ENCODE measurements at regions not wholly inside any gene's neighbourhood (a gene's known extent, or its start where the extent isn't known, plus 50 kb on each side); places are given as distances from the start of the nearest gene placed in this dataset.
"Not testable (repeated sequence)": the region's sequence is repeated elsewhere in the genome, so short reads cannot be mapped to it uniquely, and the experiment has no call there.

GRCh38 chr16:61105544-61105943 is 930.7 kb downstream of the CDH8 start:
- Histone ChIP-seq H3F3A (replicated peaks; ENCODE audit: insufficient read depth) (no peaks in the 10 kb centered on the region), H3K4me1 (ENCODE audit: control insufficient read depth in 1 of 2, insufficient read depth in 2 of 2, low read depth in 1 of 2, low read length in 1 of 2) (no peaks in the 10 kb centered on the region), H3K9ac (no peak overlapping the region), H3K4me3 (ENCODE audit: low read depth in 2 of 2, low read length in 1 of 2) (no peak overlapping the region), H3K36me3 (replicated peaks in 1 of 2; ENCODE audit: control insufficient read depth in 1 of 2, insufficient read depth in 2 of 2, low read length in 1 of 2) (no peaks in the 10 kb centered on the region), H3K27me3 (ENCODE audit: insufficient read depth) (no peaks in the 10 kb centered on the region), H3K9me3 (no peaks in the 10 kb centered on the region; the same call in 1 of the 2 replicates), H2AFZ (ENCODE audit: low read depth) (no peak overlapping the region), H3K79me2 (ENCODE audit: insufficient read depth) (no peaks in the 10 kb centered on the region), H3K4me2 (no peak overlapping the region), H3K9me2 (no peaks in the 10 kb centered on the region), H4K20me1 (ENCODE audit: insufficient read depth) (no peaks in the 10 kb centered on the region), H3K27ac (ENCODE audit: low read depth in 2 of 2, low read length in 1 of 2) (no peak overlapping the region)
- TF ChIP-seq ELF1 (IDR thresholded peaks at IDR 0.05) (no peak), REST (IDR thresholded peaks at IDR 0.05; ENCODE audit: low read depth, low read length) (no peak), CHD2 (IDR thresholded peaks at IDR 0.05; ENCODE audit: low read length, partially characterized antibody) (no peak), EP300 (IDR thresholded peaks at IDR 0.05; ENCODE audit: borderline replicate concordance in 1 of 2, low read depth in 1 of 2, low read length in 1 of 2) (no peak), USF2 (IDR thresholded peaks at IDR 0.05; ENCODE audit: borderline replicate concordance, low read depth, low read length) (no peak)
- DNase-seq, result no peak
- ChIA-PET POLR2A (no interaction called here), CTCF (no interaction called here)
- 21% methylated on average over 3 of the region's 3 CpGs for WGBS (ENCODE audit: low lambda C conversion rate)

- no peak overlapping the region for H2AFZ ChIP-seq (ENCODE audit: low read depth)
- CTCF ChIA-PET, result no interaction called here
These were observed 937.7 kb downstream of the CDH8 start for GRCh38 chr16:61098505-61098904.

GRCh38 chr16:61091300-61091699 is 944.9 kb downstream of the CDH8 start:
- H3K4me2 ChIP-seq; POLR2A ChIA-PET; H3F3A ChIP-seq (replicated peaks; ENCODE audit: insufficient read depth); H4K20me1 ChIP-seq (ENCODE audit: insufficient read depth); H3K79me2 ChIP-seq (ENCODE audit: insufficient read depth); H3K4me3 ChIP-seq (ENCODE audit: low read depth in 2 of 2, low read length in 1 of 2); H3K27ac ChIP-seq (ENCODE audit: low read depth in 2 of 2, low read length in 1 of 2); H3K27me3 ChIP-seq (ENCODE audit: insufficient read depth); H3K9ac ChIP-seq; DNase-seq; H3K4me1 ChIP-seq (ENCODE audit: control insufficient read depth in 1 of 2, insufficient read depth in 2 of 2, low read depth in 1 of 2, low read length in 1 of 2); H3K36me3 ChIP-seq (replicated peaks in 1 of 2; ENCODE audit: control insufficient read depth in 1 of 2, insufficient read depth in 2 of 2, low read length in 1 of 2); CTCF ChIA-PET; H2AFZ ChIP-seq (ENCODE audit: low read depth); H3K9me2 ChIP-seq; H3K9me3 ChIP-seq: not testable (repeated sequence)
- 36% methylated on average over 5 of the region's 7 CpGs for WGBS (ENCODE audit: low lambda C conversion rate)

More at GRCh38 chr16:61098505-61098904, 937.7 kb downstream of the CDH8 start:
- Histone ChIP-seq H4K20me1 (ENCODE audit: insufficient read depth) (no peaks in the 10 kb centered on the region), H3K36me3 (replicated peaks in 1 of 2; ENCODE audit: control insufficient read depth in 1 of 2, insufficient read depth in 2 of 2, low read length in 1 of 2) (no peaks in the 10 kb centered on the region), H3K79me2 (ENCODE audit: insufficient read depth) (no peaks in the 10 kb centered on the region), H3F3A (replicated peaks; ENCODE audit: insufficient read depth) (no peaks in the 10 kb centered on the region), H3K4me3 (ENCODE audit: low read depth in 2 of 2, low read length in 1 of 2) (no peak overlapping the region), H3K4me1 (ENCODE audit: control insufficient read depth in 1 of 2, insufficient read depth in 2 of 2, low read depth in 1 of 2, low read length in 1 of 2) (no peaks in the 10 kb centered on the region), H3K27ac (ENCODE audit: low read depth in 2 of 2, low read length in 1 of 2) (no peak overlapping the region), H3K9me3 (no peaks in the 10 kb centered on the region; the same call in 1 of the 2 replicates), H3K27me3 (ENCODE audit: insufficient read depth) (no peaks in the 10 kb centered on the region), H3K9ac (no peak overlapping the region), H3K4me2 (no peak overlapping the region), H3K9me2 (no peaks in the 10 kb centered on the region)
- POLR2A ChIA-PET, result no interaction called here
- WGBS (ENCODE audit: low lambda C conversion rate), result 7% methylated on average over 2 of the region's 2 CpGs
- DNase-seq, result no peak
- TF ChIP-seq GABPA (IDR thresholded peaks at IDR 0.05; ENCODE audit: low read depth), result no peak
- no peak for TF ChIP-seq ELF1 (IDR thresholded peaks at IDR 0.05)
- TF ChIP-seq NFIC (IDR thresholded peaks at IDR 0.05; ENCODE audit: borderline replicate concordance), result no peak
- no peak for TF ChIP-seq TCF12 (IDR thresholded peaks at IDR 0.05)
- no peak for TF ChIP-seq RXRA (IDR thresholded peaks at IDR 0.05; ENCODE audit: borderline replicate concordance, low read depth)
- TF ChIP-seq RCOR1 (IDR thresholded peaks at IDR 0.05; ENCODE audit: low read length), result no peak
- no peak for TF ChIP-seq SMC3 (IDR thresholded peaks at IDR 0.05; ENCODE audit: low read depth, low read length)
- no peak for TF ChIP-seq MEF2A (IDR thresholded peaks at IDR 0.05; ENCODE audit: borderline replicate concordance, low read depth)
- no peak for TF ChIP-seq JUND (IDR thresholded peaks at IDR 0.05)
- TF ChIP-seq RFX5 (IDR thresholded peaks at IDR 0.05; ENCODE audit: low read length), result no peak
- TF ChIP-seq IRF3 (IDR thresholded peaks at IDR 0.05; ENCODE audit: low read depth, low read length), result no peak
- TF ChIP-seq MAX (IDR thresholded peaks at IDR 0.05; ENCODE audit: low read depth), result no peak
- no peak for TF ChIP-seq YY1 (IDR thresholded peaks at IDR 0.05; ENCODE audit: low read depth)

Measured in SK-N-SH (cell line).